ENCODE measurements at regions not wholly inside any gene's neighbourhood (a gene's known extent, or its start where the extent isn't known, plus 50 kb on each side); places are given as distances from the start of the nearest gene placed in this dataset.

DNA sequence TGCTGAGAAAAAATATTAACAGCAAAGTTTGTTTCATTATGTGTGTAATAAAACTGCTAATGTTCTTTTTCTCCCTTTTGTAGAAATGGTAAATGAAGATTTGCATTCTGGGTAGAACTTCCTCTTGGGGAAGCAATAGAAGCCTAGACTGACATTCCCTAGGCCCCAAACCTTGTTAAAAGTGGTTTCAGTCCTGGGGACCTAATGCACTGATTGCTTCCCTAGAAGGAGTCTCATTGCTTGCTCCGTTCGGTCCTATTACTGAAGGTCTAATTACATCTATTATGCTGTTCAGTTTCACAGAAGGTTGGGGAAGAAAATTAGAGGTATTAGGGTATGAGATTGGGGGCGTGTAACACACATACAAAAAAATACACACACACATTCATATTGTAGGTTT lies 893.8 kb downstream of the TLE4 start:
- no peak for DNase-seq (ENCODE audit: low spot score)

DNA sequence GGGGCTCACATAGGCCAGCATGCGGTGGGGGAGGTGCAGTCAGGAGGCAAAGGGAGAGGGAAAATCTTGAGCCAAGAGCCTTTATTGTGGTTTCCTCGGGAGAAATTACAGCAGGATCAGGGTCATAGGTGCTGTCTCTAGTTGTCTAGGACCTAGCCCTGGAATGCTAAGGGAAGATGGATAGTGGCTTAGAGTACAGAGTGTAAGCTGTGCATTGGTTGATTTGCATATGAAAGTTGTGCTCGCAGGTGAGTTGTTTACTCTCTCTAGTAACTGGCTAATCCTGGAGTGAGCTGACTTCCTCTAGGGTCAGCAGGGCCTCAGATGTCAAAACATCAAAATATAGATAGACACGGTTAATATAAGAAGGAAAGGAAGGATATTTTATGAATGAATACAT lies 877.7 kb downstream of the TLE4 start:
- DNase-seq (ENCODE audit: low spot score) = no peak

DNA sequence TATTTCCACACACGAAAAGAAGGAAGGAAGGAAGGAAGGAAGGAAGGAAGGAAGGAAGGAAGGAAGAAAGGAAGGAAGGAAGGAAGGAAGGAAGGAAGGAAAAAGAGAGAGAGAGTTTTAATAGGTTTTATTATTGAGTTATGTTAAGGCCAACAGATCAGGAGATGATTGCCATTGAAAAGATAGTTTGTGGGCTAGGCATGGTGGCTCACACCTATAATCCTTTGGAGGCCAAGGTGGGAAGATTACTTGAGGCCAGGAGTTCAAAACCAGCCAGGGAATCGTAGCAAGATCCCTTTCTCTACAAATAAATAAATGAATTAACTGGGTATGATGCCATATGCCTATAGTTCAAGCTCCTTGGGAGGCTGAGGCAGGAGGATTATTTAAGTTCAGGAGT lies 877.2 kb downstream of the TLE4 start:
- no peak for DNase-seq (ENCODE audit: low spot score)

- DNase-seq (ENCODE audit: low spot score) = no peak
These were observed 876.1 kb downstream of the TLE4 start for GRCh38 chr9:80447876-80448275.

DNA sequence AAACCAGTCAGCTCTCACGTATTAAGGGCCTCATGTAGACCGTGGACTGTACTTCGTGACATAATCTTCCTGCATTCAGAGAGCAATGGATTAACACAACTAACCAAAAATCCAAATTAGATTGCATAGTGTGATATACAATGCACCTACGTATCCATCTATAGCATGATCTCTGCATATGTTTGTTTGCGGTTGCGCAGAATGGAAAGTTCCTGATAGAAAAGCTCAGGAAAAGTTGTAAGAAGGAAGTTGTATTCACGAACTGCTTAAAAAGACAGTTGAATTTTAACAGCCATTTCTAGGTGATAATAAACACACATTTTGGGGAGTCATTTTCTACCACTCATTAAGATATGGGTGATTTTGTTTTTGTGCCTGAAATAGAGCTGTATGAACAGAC lies 869.0 kb downstream of the TLE4 start:
- DNase-seq (ENCODE audit: low spot score) = no peak

- DNase-seq (ENCODE audit: low spot score) = no peak
These were observed 866.1 kb downstream of the TLE4 start for GRCh38 chr9:80437825-80438224.

GRCh38 chr9:80437091-80437640 lies 865.4 kb downstream of the TLE4 start:
- no peak for DNase-seq (ENCODE audit: low spot score)

DNA sequence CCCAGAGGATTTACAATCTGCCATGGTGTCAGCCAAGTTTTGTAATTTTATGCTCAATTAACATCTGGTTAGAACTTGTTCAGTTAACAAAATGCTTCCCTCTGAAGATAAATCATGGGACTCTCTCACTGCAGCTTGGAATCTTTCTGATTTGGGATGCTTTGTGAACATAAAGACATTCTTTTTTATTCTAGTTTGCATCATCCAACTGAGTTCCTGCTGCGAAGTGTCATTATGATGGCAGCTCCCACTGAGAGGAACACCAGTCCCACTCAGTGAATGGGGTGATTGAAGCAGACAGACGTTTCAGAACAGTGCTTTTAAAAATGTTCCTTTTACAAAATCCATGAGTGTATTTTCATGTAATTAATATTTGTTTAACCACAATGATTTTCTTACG lies 863.8 kb downstream of the TLE4 start:
- no peak for DNase-seq (ENCODE audit: low spot score)

- no peak for DNase-seq (ENCODE audit: low spot score)
These were observed 855.2 kb downstream of the TLE4 start for GRCh38 chr9:80426992-80427391.

- no peak for DNase-seq (ENCODE audit: low spot score)
These were observed 845.5 kb downstream of the TLE4 start for GRCh38 chr9:80417211-80417773.

DNA sequence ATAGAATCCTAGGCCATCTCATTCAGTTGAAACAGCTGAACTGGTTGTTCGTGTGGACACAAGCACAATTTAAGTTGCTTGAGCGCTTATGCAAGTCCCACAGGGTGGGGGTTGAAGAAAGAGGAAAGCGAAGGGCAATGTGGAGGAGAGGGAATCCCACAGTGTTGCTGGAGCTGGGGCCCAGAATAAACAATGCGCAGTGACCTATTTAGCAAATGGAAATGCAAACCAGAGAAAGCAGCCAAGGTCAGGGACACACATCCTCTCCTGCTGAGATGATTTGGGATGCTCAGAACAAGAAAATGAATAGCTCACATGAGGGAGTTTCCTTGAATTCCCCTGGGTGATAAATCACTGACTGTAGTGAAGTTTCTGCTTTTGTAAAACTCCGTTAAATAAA lies 838.3 kb downstream of the TLE4 start:
- DNase-seq (ENCODE audit: low spot score) = peak; percentile 39

GRCh38 chr9:80407220-80407619 lies 835.5 kb downstream of the TLE4 start:
- no peak for DNase-seq (ENCODE audit: low spot score)

DNA sequence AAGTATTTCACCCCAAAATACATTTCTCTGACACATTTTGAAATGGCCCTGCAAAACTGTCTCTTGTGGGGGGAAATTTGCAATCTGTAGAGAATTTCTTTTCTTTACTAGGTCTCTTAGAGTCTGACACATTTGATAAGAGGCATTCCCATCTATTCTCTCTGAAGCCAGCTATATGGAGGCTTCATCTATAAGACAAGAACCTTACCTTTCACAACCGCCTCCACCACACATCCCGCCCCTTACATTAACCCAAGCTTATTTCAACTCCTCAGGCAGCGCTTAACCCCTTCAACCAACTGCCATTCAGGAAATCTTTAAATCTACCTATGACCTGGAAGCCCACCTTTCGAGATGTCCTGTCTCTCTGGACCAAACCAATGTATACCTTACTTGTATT lies 829.5 kb downstream of the TLE4 start:
- DNase-seq (ENCODE audit: low spot score) = no peak

DNA sequence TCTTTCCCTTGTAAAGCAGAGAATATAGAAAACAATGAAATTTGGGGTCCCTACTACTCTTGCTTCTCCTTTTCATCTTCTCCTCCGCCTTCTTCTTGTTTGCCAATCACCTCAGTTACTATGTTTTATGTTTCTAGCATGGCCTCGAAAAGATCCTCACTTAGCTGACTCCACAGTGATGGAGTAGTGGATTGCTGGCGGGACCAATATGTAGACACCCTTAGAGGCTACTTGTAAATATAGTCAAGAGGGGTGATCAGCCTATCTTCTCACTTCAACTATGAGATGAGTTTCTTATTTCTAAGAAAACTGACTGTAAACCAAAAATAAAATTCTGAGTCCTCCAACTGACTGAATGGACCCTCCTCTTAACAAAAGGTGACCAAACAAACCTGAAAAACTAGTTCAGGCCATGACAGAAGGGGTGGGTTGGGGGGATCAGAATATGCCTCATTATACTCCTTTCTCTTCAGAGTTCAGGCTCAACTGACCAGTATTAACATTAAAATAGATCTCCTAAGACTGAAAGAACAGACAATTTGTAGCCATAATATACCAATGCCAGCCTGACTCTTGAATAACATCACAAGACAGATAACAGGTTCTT lies 829.0 kb downstream of the TLE4 start:
- DNase-seq (ENCODE audit: low spot score) = no peak

GRCh38 chr9:80399606-80400005 lies 827.8 kb downstream of the TLE4 start:
- DNase-seq (ENCODE audit: low spot score) = no peak

DNA sequence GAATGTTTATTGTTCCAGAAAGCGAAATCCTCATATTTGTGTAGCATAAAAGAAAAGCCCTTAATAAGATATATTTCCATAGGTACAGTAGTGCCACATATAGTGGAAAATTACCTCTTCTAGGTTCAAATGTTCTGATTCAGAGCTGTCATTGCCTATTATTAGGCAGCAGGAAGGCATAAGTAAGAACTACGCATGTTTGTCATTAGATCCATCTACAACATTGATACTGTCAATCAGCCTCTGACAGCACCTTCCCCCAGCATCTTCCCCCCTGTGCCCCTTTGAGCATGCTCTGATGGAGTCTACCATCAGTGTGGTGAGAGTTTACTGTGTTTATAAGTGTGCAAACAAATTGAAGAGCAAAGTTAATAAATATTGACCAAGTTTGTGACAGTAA lies 816.1 kb downstream of the TLE4 start:
- no peak for DNase-seq (ENCODE audit: low spot score)

- no peak for DNase-seq (ENCODE audit: low spot score)
These were observed 813.5 kb downstream of the TLE4 start for GRCh38 chr9:80385246-80385645.

DNA sequence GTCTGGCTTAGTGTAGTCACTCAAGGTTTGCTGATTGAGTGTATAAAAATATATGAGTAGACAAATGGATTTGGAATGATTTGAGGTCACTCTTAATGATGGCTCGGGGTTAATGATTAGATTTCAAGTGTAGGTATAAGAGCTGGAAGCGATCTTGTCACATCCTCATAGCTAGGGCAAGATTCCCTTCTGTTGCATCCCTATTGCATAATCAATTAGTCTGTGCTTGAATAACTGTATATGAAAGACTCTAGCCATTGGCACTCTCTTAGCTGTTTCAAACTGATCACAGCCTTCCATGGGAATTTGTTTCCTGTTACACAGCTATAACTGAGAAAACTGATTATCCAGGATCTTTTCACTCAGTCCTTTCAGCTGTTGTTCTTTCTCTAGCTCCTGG lies 811.6 kb downstream of the TLE4 start:
- DNase-seq (ENCODE audit: low spot score) = no peak

GRCh38 chr9:80382211-80382891 lies 810.6 kb downstream of the TLE4 start:
- DNase-seq (ENCODE audit: low spot score) = no peak

DNA sequence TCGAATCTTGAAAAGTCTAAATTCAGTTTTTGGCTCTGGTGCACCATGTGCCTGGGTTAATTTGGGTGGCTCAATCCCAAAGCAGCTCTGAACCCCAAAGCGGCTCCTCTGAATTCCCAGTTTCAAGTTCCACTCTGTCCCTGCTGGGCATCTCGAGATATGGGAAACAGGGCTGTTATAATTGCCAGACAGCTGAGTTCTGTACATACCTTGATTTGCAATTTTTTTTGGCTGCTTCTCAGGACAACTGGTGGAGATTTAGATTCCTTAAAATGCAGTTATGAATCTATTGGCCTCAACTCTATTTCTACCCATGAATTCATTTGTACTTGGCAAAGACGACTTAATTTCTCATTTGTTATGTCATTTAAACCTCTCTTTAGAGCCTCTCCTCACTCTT lies 808.5 kb downstream of the TLE4 start:
- DNase-seq (ENCODE audit: low spot score) = no peak

DNA sequence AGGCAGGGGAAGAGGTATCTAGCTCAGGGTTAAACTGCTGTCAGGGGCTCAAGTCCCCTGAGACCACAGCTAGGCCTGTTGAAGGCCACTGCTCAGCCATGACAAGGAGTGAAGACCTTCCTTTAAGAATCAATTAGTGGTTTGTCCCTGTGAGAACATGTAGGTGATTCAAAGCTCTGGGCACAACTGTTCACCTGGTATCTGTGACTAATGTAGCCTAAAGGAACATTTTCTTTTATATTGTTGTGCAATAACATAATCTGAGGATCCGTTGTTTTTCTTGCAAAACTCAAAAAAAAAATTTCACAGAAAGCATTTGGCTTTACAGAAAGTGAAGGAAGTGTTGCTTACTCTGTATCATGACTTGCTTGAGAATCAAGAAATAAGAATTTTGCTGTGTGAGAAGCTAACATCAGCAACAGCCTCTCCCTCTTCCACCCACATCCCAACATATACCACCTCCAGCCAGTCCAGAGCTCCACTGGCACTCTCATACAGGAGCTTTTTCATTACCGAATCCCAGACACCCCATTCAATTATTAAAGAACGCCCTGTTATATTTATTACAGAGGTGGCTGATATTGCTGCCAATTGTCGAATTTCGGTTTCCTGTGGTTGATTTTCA lies 807.0 kb downstream of the TLE4 start:
- DNase-seq (ENCODE audit: low spot score) = no peak

DNA sequence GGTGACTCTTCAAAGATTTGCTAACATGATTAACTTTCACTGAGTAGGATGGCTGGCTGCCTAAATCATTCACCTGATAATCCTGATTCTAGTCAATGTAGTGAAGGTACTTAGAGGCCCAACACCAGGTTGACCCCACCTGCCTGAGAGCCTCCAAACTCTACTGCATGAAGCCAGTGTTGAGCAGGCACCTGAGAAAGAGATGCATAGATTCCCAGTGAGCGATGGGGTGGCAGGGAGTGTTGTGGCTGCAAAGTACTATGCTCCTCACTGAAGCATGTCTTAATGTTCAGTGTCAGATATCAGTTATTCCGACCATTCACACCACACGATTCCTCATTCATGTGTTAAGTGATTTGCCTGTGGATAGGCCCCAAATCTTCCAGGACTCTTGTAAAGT lies 804.4 kb downstream of the TLE4 start:
- DNase-seq (ENCODE audit: low spot score) = no peak

DNA sequence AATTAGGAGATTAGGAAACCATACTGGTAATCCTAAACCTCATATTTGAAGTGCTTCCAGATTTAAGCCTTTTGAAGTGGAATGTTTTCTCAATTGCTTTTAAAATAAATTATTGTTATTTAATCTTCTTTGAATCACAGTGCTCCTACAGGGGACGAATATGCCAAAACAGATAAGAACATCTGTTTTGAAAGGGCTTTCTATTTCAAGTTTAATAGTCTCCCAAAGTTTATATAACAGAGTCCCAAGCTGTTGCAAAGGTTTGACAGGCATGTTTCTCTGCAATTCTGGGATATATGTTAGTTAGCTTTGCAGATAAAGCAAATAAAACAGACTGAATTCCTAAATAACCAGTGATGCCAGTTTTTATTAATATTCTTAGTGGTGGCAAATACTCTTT lies 803.7 kb downstream of the TLE4 start:
- DNase-seq (ENCODE audit: low spot score) = no peak

Data from iPS-NIHi11 (cell line).